ENCODE measurements at regions not wholly inside any gene's neighbourhood (a gene's known extent, or its start where the extent isn't known, plus 50 kb on each side); places are given as distances from the start of the nearest gene placed in this dataset.

DNA sequence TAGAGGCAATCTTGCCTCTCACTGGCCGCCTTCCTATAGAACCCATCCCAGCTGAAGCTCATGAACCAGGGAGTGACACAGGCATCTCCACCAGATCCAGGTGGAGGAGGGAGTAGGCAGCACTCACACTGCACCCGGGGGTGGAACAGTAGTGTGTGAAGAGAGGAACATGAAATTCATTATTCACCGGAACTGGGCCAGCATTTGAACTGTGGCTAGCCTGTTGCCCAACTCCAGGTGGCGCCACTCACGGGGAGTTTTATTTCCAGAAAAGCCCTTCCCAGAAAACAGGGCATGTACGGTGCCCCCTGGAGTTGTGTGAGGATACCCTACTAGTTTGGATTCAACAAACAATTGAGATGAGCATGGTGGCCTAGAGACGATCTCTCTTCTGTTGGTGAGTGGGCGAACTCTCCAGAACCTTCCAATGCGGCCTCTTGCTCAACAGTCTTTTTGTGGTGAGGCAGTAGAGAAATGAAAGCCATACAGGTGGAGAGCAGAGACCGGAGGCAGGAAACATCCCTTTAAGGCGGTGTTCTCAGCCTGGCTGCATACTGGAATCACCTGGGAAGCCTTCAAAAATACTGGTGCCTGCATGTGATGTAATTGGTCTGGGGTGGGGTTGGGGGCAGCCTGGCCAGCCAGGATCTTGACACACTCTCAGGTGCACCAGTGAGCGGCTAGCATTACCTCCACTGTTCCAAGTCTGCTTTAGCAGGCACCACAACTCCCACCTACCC is 73.5 kb upstream of the NEDD4L start:
- H3K27me3 Mint-ChIP-seq = peaks cover 31% of the 10 kb centered on the region
- ATAC-seq (replicated peaks; ENCODE audit: extremely low read depth, poor library complexity, severe bottlenecking) (no peak), DNase-seq (ENCODE audit: low spot score in 2 of 2) (no peak)
- no peaks in the 10 kb centered on the region for H3K4me1 Mint-ChIP-seq
- no peak overlapping the region for H3K27ac Mint-ChIP-seq (ENCODE audit: low read depth)
- H3K4me3 Mint-ChIP-seq = no peak overlapping the region
- no peaks in the 10 kb centered on the region for H3K9me3 Mint-ChIP-seq
- no peaks in the 10 kb centered on the region for H3K36me3 Mint-ChIP-seq (ENCODE audit: insufficient read depth)

GRCh38 chr18:57969824-57970223 is 74.2 kb upstream of the NEDD4L start:
- Mint-ChIP-seq H3K9me3 (no peaks in the 10 kb centered on the region), H3K27me3 (peaks cover 33% of the 10 kb centered on the region), H3K4me1 (no peaks in the 10 kb centered on the region), H3K27ac (ENCODE audit: low read depth) (no peak overlapping the region), H3K36me3 (ENCODE audit: insufficient read depth) (no peaks in the 10 kb centered on the region), H3K4me3 (no peak overlapping the region)
- ATAC-seq (replicated peaks; ENCODE audit: extremely low read depth, poor library complexity, severe bottlenecking) = no peak
- DNase-seq (ENCODE audit: low spot score in 2 of 2) = no peak

DNA sequence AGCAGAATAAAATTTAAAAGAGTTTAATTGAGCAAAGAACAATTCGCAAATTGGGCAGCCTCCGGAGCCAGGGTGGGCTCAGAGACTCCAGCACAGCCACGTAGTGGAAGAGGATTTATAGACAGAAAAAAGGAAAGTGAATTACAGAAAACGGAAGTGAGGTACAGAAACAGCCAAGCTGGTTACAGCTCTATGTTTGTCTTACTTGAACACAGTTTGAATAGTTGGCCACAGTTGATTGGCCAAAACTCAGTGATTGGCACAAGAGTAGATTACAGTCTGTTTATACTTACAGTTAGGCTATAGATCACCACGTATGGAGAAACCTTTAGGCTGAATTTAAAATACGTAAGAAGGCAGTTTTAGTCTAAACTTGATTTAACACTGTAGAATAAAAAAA is 78.8 kb upstream of the NEDD4L start:
- Mint-ChIP-seq H3K4me1 (no peaks in the 10 kb centered on the region), H3K9me3 (no peaks in the 10 kb centered on the region), H3K27me3 (peaks cover 22% of the 10 kb centered on the region), H3K27ac (ENCODE audit: low read depth) (no peak overlapping the region), H3K4me3 (no peak overlapping the region), H3K36me3 (ENCODE audit: insufficient read depth) (no peaks in the 10 kb centered on the region)
- no peak for DNase-seq (ENCODE audit: low spot score in 2 of 2)
- ATAC-seq (replicated peaks; ENCODE audit: extremely low read depth, poor library complexity, severe bottlenecking) = no peak

- ATAC-seq (replicated peaks; ENCODE audit: extremely low read depth, poor library complexity, severe bottlenecking) (no peak), DNase-seq (ENCODE audit: low spot score in 2 of 2) (no peak)
- peaks cover 36% of the 10 kb centered on the region for H3K27me3 Mint-ChIP-seq
- H3K27ac Mint-ChIP-seq (ENCODE audit: low read depth) = no peak overlapping the region
- H3K9me3 Mint-ChIP-seq = no peaks in the 10 kb centered on the region
- H3K4me1 Mint-ChIP-seq = no peaks in the 10 kb centered on the region
- no peaks in the 10 kb centered on the region for H3K36me3 Mint-ChIP-seq (ENCODE audit: insufficient read depth)
- H3K4me3 Mint-ChIP-seq = no peak overlapping the region
Measured at GRCh38 chr18:57961876-57962505, 82.0 kb upstream of the NEDD4L start.

DNA sequence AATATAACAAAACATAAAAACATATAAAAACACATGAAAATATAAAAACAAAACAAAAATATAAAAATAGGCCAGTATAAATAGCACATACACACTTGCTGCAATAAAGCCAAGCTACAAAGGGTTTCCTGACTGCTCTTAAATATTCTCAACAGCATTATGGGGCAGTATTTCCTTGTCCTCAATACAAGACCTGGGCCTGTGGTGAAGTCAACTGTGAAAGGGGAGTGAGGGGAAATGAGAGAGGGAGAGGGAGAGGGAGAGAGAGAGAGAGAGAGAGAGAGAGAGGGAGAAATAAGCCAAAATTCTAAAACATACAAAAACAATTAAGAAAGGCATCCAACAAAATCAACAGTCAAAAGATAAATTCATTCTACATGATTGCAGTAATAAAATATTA is 82.6 kb upstream of the NEDD4L start:
- H3K4me3 Mint-ChIP-seq = no peak overlapping the region
- H3K4me1 Mint-ChIP-seq = no peaks in the 10 kb centered on the region
- H3K36me3 Mint-ChIP-seq (ENCODE audit: insufficient read depth) = no peaks in the 10 kb centered on the region
- DNase-seq (ENCODE audit: low spot score in 2 of 2) (no peak), ATAC-seq (replicated peaks; ENCODE audit: extremely low read depth, poor library complexity, severe bottlenecking) (no peak)
- no peak overlapping the region for H3K27ac Mint-ChIP-seq (ENCODE audit: low read depth)
- H3K27me3 Mint-ChIP-seq = peaks cover 36% of the 10 kb centered on the region
- no peaks in the 10 kb centered on the region for H3K9me3 Mint-ChIP-seq

- H3K27ac Mint-ChIP-seq (ENCODE audit: low read depth) = no peak overlapping the region
- no peak for DNase-seq (ENCODE audit: low spot score in 2 of 2)
- ATAC-seq (replicated peaks; ENCODE audit: extremely low read depth, poor library complexity, severe bottlenecking) = no peak
- H3K4me3 Mint-ChIP-seq = no peak overlapping the region
- H3K9me3 Mint-ChIP-seq = no peaks in the 10 kb centered on the region
- no peaks in the 10 kb centered on the region for H3K4me1 Mint-ChIP-seq
- no peaks in the 10 kb centered on the region for H3K36me3 Mint-ChIP-seq (ENCODE audit: insufficient read depth)
- peaks cover 24% of the 10 kb centered on the region for H3K27me3 Mint-ChIP-seq
Measured at GRCh38 chr18:57959278-57959677, 84.7 kb upstream of the NEDD4L start.

DNA sequence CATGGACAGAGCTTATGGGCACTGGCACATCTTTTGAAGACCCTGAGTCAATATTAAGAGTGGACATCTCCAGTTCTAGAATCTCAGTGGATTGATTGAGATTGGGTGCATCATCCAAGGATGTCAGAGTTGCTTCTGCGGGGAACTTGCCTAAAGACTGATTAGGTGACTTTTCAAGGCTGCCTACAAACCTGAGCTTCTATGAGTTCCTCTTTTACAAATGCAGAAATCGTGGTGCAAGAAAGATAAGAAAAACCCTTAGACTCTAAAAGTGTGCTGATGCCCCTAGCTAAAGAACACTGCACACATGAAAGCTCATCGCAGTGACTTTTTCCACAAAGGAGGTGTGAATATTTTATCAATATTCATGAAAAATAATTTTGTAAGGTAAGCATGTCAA is 86.8 kb upstream of the NEDD4L start:
- ATAC-seq (replicated peaks; ENCODE audit: extremely low read depth, poor library complexity, severe bottlenecking) = no peak
- H3K27ac Mint-ChIP-seq (ENCODE audit: low read depth) = no peak overlapping the region
- no peak for DNase-seq (ENCODE audit: low spot score in 2 of 2)
- H3K4me1 Mint-ChIP-seq = no peaks in the 10 kb centered on the region
- no peak overlapping the region for H3K4me3 Mint-ChIP-seq
- no peaks in the 10 kb centered on the region for H3K9me3 Mint-ChIP-seq
- no peaks in the 10 kb centered on the region for H3K36me3 Mint-ChIP-seq (ENCODE audit: insufficient read depth)
- H3K27me3 Mint-ChIP-seq = peaks cover 24% of the 10 kb centered on the region

DNA sequence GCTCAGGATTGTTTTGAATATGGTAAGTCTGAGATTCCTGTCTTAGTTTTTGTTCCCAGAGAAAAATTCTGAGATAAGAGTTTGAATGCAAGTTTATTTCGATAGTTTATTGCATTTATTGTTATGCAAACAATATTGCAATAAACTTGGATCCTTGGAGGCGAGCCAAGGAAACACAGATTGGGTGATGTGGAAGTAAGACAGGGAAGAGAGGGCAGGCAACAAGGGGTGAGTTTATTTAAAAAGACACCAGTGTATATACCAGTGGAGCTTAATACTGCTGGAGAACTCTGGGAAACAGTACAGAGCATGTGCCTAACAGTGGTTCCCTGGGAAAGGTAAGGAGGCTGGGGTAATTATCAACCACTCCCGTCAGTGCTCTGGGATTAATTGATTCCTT is 87.5 kb upstream of the NEDD4L start:
- no peaks in the 10 kb centered on the region for H3K9me3 Mint-ChIP-seq
- DNase-seq (ENCODE audit: low spot score in 2 of 2) (no peak), ATAC-seq (replicated peaks; ENCODE audit: extremely low read depth, poor library complexity, severe bottlenecking) (no peak)
- no peak overlapping the region for H3K27ac Mint-ChIP-seq (ENCODE audit: low read depth)
- no peaks in the 10 kb centered on the region for H3K36me3 Mint-ChIP-seq (ENCODE audit: insufficient read depth)
- H3K27me3 Mint-ChIP-seq = peaks cover 24% of the 10 kb centered on the region
- no peak overlapping the region for H3K4me3 Mint-ChIP-seq
- H3K4me1 Mint-ChIP-seq = no peaks in the 10 kb centered on the region

DNA sequence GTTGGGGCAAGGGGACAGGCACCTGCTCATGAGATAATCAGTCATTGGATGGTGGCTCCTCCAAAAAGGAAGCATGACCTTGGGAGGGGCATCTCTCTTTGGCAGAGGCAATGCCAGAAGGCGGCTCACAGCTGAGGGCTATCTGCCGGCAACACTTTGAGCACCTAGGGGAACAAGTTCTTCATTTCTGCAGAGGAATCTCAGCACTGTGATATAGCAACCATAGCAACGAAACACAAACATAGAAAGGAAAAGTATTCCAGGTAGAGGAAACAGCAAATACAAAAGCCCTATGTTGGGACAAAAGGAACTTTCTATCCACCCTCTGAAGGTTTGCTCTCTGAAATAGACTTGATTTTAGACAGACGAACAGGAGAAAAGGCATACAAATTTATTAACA is 89.1 kb upstream of the NEDD4L start:
- Mint-ChIP-seq H3K36me3 (ENCODE audit: insufficient read depth) (no peaks in the 10 kb centered on the region), H3K4me1 (no peaks in the 10 kb centered on the region), H3K9me3 (no peaks in the 10 kb centered on the region), H3K4me3 (no peak overlapping the region), H3K27me3 (peaks cover 11% of the 10 kb centered on the region), H3K27ac (ENCODE audit: low read depth) (no peak overlapping the region)
- ATAC-seq (replicated peaks; ENCODE audit: extremely low read depth, poor library complexity, severe bottlenecking) = no peak
- DNase-seq (ENCODE audit: low spot score in 2 of 2) = no peak

- no peak for DNase-seq (ENCODE audit: low spot score in 2 of 2)
- Mint-ChIP-seq H3K27me3 (peaks cover under 1% of the 10 kb centered on the region), H3K27ac (ENCODE audit: low read depth) (no peak overlapping the region), H3K4me3 (no peak overlapping the region), H3K36me3 (ENCODE audit: insufficient read depth) (no peaks in the 10 kb centered on the region), H3K4me1 (no peaks in the 10 kb centered on the region), H3K9me3 (no peaks in the 10 kb centered on the region)
- ATAC-seq (replicated peaks; ENCODE audit: extremely low read depth, poor library complexity, severe bottlenecking) = no peak
Measured at GRCh38 chr18:57953883-57954282, 90.1 kb upstream of the NEDD4L start.

GRCh38 chr18:57951999-57952774 is 91.8 kb upstream of the NEDD4L start:
- no peak overlapping the region for H3K4me3 Mint-ChIP-seq
- no peaks in the 10 kb centered on the region for H3K9me3 Mint-ChIP-seq
- no peaks in the 10 kb centered on the region for H3K27me3 Mint-ChIP-seq
- DNase-seq (ENCODE audit: low spot score in 2 of 2) (no peak), ATAC-seq (replicated peaks; ENCODE audit: extremely low read depth, poor library complexity, severe bottlenecking) (no peak)
- no peaks in the 10 kb centered on the region for H3K4me1 Mint-ChIP-seq
- no peaks in the 10 kb centered on the region for H3K36me3 Mint-ChIP-seq (ENCODE audit: insufficient read depth)
- H3K27ac Mint-ChIP-seq (ENCODE audit: low read depth) = no peak overlapping the region

DNA sequence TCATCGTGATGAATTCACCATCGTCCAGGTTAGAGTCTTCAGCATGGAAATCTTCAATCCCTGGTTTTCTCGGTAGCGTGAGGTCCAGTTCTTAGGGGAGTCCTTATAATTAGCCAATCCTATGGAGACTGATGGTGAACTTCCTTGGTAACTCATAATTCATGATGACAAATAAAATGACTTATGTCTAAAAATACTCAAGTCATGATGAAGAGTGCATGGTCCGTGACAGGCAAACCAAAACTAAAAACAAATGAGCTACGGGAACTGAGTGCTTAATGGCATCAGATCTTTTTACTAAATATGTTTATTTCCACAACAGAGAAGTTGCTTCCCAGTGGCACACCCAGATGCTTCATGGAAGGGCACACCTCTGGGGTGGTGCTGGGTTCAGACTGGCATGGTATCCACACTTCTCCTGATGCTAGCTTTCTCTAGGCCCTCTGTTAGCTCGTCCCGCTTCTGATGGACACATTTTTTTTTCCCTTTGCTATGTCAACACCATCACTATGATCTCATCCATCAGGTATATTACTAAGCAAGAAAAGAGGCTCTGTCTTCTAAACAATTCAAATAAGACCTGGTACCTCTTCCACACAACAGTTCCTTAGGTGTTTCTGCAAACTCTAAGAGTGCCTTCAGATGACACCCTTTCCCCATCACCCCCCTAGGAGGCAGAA is 92.8 kb upstream of the NEDD4L start:
- ATAC-seq (replicated peaks; ENCODE audit: extremely low read depth, poor library complexity, severe bottlenecking) = no peak
- no peaks in the 10 kb centered on the region for H3K9me3 Mint-ChIP-seq

More for the DNA sequence above, 92.8 kb upstream of the NEDD4L start:
- H3K4me1 Mint-ChIP-seq = no peaks in the 10 kb centered on the region
- H3K36me3 Mint-ChIP-seq (ENCODE audit: insufficient read depth) = no peaks in the 10 kb centered on the region
- no peak for DNase-seq (ENCODE audit: low spot score in 2 of 2)
- H3K27me3 Mint-ChIP-seq = no peaks in the 10 kb centered on the region
- no peak overlapping the region for H3K4me3 Mint-ChIP-seq
- no peak overlapping the region for H3K27ac Mint-ChIP-seq (ENCODE audit: low read depth)
